ENCODE measurements at regions not wholly inside any gene's neighbourhood (a gene's known extent, or its start where the extent isn't known, plus 50 kb on each side); places are given as distances from the start of the nearest gene placed in this dataset.

DNA sequence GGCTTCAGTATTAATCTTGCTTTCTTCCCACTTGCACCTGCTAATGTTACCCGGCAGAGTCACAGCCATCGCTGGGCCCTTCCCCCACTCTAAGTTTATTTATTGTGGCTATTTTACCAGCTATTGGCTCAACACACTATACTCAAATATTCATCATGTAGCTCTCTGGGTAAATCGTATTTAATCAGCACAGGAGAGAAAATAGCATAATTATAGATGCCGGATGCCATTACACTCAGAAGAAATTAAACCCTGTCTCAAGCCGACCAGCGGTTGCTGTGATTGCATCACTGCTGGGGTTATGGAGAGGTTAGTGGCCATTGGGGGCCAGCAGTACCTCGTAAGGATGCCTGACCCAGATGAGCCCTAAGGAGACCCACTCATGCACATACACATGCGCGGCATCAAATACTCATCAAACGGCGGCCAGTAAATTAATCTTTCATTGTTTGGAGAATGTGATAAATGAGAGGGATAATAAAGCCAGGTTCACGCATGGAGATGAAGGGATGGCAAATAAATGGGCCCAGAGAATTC is 269.5 kb upstream of the ZFHX3 start:
- TF ChIP-seq, protein P1, sequence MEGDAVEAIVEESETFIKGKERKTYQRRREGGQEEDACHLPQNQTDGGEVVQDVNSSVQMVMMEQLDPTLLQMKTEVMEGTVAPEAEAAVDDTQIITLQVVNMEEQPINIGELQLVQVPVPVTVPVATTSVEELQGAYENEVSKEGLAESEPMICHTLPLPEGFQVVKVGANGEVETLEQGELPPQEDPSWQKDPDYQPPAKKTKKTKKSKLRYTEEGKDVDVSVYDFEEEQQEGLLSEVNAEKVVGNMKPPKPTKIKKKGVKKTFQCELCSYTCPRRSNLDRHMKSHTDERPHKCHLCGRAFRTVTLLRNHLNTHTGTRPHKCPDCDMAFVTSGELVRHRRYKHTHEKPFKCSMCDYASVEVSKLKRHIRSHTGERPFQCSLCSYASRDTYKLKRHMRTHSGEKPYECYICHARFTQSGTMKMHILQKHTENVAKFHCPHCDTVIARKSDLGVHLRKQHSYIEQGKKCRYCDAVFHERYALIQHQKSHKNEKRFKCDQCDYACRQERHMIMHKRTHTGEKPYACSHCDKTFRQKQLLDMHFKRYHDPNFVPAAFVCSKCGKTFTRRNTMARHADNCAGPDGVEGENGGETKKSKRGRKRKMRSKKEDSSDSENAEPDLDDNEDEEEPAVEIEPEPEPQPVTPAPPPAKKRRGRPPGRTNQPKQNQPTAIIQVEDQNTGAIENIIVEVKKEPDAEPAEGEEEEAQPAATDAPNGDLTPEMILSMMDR (IDR thresholded peaks at IDR 0.05), result no peak
- no peak for TF ChIP-seq POLR2A (IDR thresholded peaks at IDR 0.05)

Measured in vagina (tissue), 2 donors.